K562 (cell line): ENCODE measurements at regions not wholly inside any gene's neighbourhood (a gene's known extent, or its start where the extent isn't known, plus 50 kb on each side); places are given as distances from the start of the nearest gene placed in this dataset.
A peak's percentile ranks its signal among the peaks of the same experiment; 100 is the strongest.
"Not testable (repeated sequence)": the region's sequence is repeated elsewhere in the genome, so short reads cannot be mapped to it uniquely, and the experiment has no call there.

Experiments
- ATAC-seq: fragments of 200-7000 bp; cut with Tn5 transposase; 3 replicates; pipeline ENCODE4 v1.9.1; 2020; ENCODE audit warnings: moderate library complexity
- BruUV-seq: library from RNA; stranded (reverse); fragments of 400-500 nt; replicated peaks from 2 replicates; lab custom pipeline; 2021; lab: Mats Ljungman, UMichigan
- CTCF ChIA-PET: fragments of 300-600 bp; formaldehyde crosslinking; extraction: SDS; loops from one replicate; lab custom pipeline; 2021; ENCODE audit warnings: low intra/inter-chr PET ratio; lab: Yijun Ruan, JAX
- POLR2A ChIA-PET: fragments of 300-600, 350-650 bp; sonication (Branson Sonifier 250); formaldehyde crosslinking; extraction: SDS; loops from one replicate; lab custom pipeline; 2021; ENCODE audit warnings: antibody characterized with exemption, inconsistent platforms; lab: Yijun Ruan, JAX
- DNase-seq, 4 experiments: peaks; one replicate each; pipeline versions ENCODE4 v3.0.0 to v3.0.0-alpha.2; 2011 to 2018; ENCODE audit warnings: low spot score in 3 of 4, mixed read lengths in 3 of 4; ENCODE audit errors: extremely low read depth in 1 of 4
- FAIRE-seq: peaks from 2 replicates; lab custom pipeline; 2011; peaks lifted over from hg19 to GRCh38; lab: Jason Lieb, UNC
- H2AFZ ChIP-seq: 2 replicates; pipeline ENCODE4 v1.6.0; 2011; ENCODE audit warnings: low read depth, low read length, control low read depth, inconsistent platforms
- H3K27ac ChIP-seq: fragments of 200-600 bp; 3 replicates; pipeline ENCODE4 v1.8.0; 2011; ENCODE audit warnings: low read depth, mild to moderate bottlenecking, control low read depth, inconsistent platforms, low read length, moderate library complexity, mixed read lengths; ENCODE audit errors: extremely low read depth
- H3K27me3 ChIP-seq, 2 experiments: fragments of 300-600 bp in 1 of 2; 2 replicates in 1 of 2; 3 replicates in 1 of 2; pipeline versions ENCODE4 v1.6.0 to v1.8.0; 2011; ENCODE audit warnings: inconsistent platforms in 2 of 2, low read length in 2 of 2, mild to moderate bottlenecking in 1 of 2, mixed read lengths in 1 of 2, moderate library complexity in 1 of 2; ENCODE audit not compliant: control insufficient read depth in 2 of 2, insufficient read depth in 2 of 2
- H3K36me3 ChIP-seq: fragments of 300-600 bp; 3 replicates; pipeline ENCODE4 v1.8.0; 2011; ENCODE audit warnings: mild to moderate bottlenecking, low read length, inconsistent platforms; ENCODE audit not compliant: control insufficient read depth, insufficient read depth
- H3K4me1 ChIP-seq, 2 experiments: fragments of 200-600 bp in 1 of 2; replicated peaks in 1 of 2; 2 replicates in 1 of 2; 3 replicates in 1 of 2; pipeline versions ENCODE4 v1.5.1 to v1.8.0; 2011; ENCODE audit warnings: inconsistent platforms in 2 of 2, low read length in 2 of 2, mild to moderate bottlenecking in 1 of 2, mixed read lengths in 1 of 2, moderate library complexity in 1 of 2; ENCODE audit not compliant: control insufficient read depth in 2 of 2, insufficient read depth in 2 of 2
- H3K4me2 ChIP-seq: 2 replicates; pipeline ENCODE4 v1.6.1; 2011; ENCODE audit warnings: low read length, control low read depth, inconsistent platforms, mixed read lengths; ENCODE audit not compliant: insufficient read depth
- H3K4me3 ChIP-seq: fragments of 200-600 bp; sonication (generic), shearing (Covaris generic); 2 replicates; pipeline ENCODE4 v1.5.1; 2016; ENCODE audit warnings: control low read depth, inconsistent platforms
- H3K79me2 ChIP-seq: fragments of 200-600 bp; 3 replicates; pipeline ENCODE4 v1.8.0; 2011; ENCODE audit warnings: low read length, inconsistent platforms; ENCODE audit not compliant: control insufficient read depth, insufficient read depth
- H3K9ac ChIP-seq, 2 experiments: 2 replicates each; pipeline versions ENCODE4 v1.6.0 to v1.6.1; 2011; ENCODE audit warnings: low read depth in 2 of 2, low read length in 2 of 2, control low read depth in 1 of 2, inconsistent platforms in 1 of 2, mild to moderate bottlenecking in 1 of 2, mixed read lengths in 1 of 2; ENCODE audit not compliant: insufficient read depth in 1 of 2
- H3K9me1 ChIP-seq: one replicate; pipeline ENCODE4 v1.6.0; 2011; ENCODE audit warnings: inconsistent platforms, mild to moderate bottlenecking, low read length, moderate library complexity; ENCODE audit not compliant: control insufficient read depth, insufficient read depth
- H3K9me3 ChIP-seq: replicated peaks from 2 replicates; pipeline ENCODE4 v1.5.1; 2011; ENCODE audit warnings: low read depth, low read length, inconsistent platforms; ENCODE audit not compliant: control insufficient read depth, insufficient read depth
- H4K20me1 ChIP-seq: replicated peaks from 2 replicates; pipeline ENCODE4 v1.6.1; 2011; ENCODE audit warnings: low read length, inconsistent platforms, mixed read lengths; ENCODE audit not compliant: control insufficient read depth, insufficient read depth
- ARID3A ChIP-seq: IDR thresholded peaks from 2 replicates; pipeline ENCODE4 v1.6.1; 2012; ENCODE audit warnings: low read depth, low read length, improper control_type of control experiment, borderline replicate concordance
- CBFA2T2 ChIP-seq: fragments of 450-650 bp; conservative IDR thresholded peaks from 2 replicates; pipeline ENCODE4 v1.6.1; 2017; ENCODE audit warnings: mild to moderate bottlenecking
- CTCF ChIP-seq, 3 experiments: IDR thresholded peaks in 2 of 3; conservative IDR thresholded peaks in 1 of 3; 2 replicates each; pipeline ENCODE4 v1.5.1; 2011 to 2012; ENCODE audit warnings: low read length in 3 of 3, mild to moderate bottlenecking in 3 of 3, control low read depth in 2 of 3, improper control_type of control experiment in 1 of 3, inconsistent platforms in 1 of 3, low read depth in 1 of 3, mixed read lengths in 1 of 3, moderate library complexity in 1 of 3; ENCODE audit not compliant: insufficient read depth in 2 of 3
- ELK3 ChIP-seq: fragments of 450-650 bp; formaldehyde crosslinking; IDR thresholded peaks from 2 replicates; pipeline ENCODE4 v1.4.0; 2020; ENCODE audit warnings: mild to moderate bottlenecking
- WGBS: fragments of 100-300 bp; shearing (Covaris generic); methylation state at CpG from one replicate; pipeline ENCODE4 v1.1.6; 2016; ENCODE audit warnings: low coverage, mixed read lengths; ENCODE audit not compliant: insufficient coverage; ENCODE audit errors: missing lambda C conversion rate; 5-methylcytosine and 5-hydroxymethylcytosine counted together
- in situ Hi-C: fragments of 300-500 bp; cut with MboI; formaldehyde crosslinking; loops from 4 replicates; pipeline ENCODE4 v1.15.0; 2018; ENCODE audit warnings: inconsistent platforms, mixed read lengths
- intact Hi-C: fragments of 100-400 bp; cut with micrococcal nuclease; formaldehyde crosslinking; loops from 2 replicates; pipeline ENCODE4 v1.14.2; 2022

- POLR2A ChIA-PET, ATAC-seq, H3K36me3 ChIP-seq, CTCF ChIA-PET, H3K27ac ChIP-seq, H3K4me1 ChIP-seq, H3K4me3 ChIP-seq, H3K4me2 ChIP-seq, in situ Hi-C loops, H3K9me3 ChIP-seq, H4K20me1 ChIP-seq, H3K9me1 ChIP-seq, FAIRE-seq, intact Hi-C loops, H3K9ac ChIP-seq, BruUV-seq, H3K27me3 ChIP-seq, DNase-seq, H2AFZ ChIP-seq, H3K79me2 ChIP-seq: not testable (repeated sequence)
- WGBS: 7% methylated on average over 7 of the region's 7 CpGs
These were observed 250.1 kb upstream of the DIO3 start for GRCh38 chr14:101311186-101311585.

GRCh38 chr14:101313268-101313667, 248.0 kb upstream of the DIO3 start:
- H3K36me3 ChIP-seq: no peaks in the 10 kb centered on the region
- intact Hi-C loops (no loop called here), in situ Hi-C loops (no loop called here)
- H4K20me1 ChIP-seq: no peaks in the 10 kb centered on the region
- ATAC-seq (peak; percentile 80), FAIRE-seq (no peak), DNase-seq (no peak)
- H3K4me3 ChIP-seq: no peak overlapping the region
- no peak overlapping the region for H2AFZ ChIP-seq
- H3K9me3 ChIP-seq: 0 out of 2 replicates have a peak, but pooled peaks cover 2% of the 10 kb centered on the region
- no peaks in the 10 kb centered on the region for H3K9me1 ChIP-seq
- TF ChIP-seq CBFA2T2: no peak
- TF ChIP-seq ARID3A: no peak
- peak; percentile 19 to 31 (median 21); a peak in 2 of 6 replicates for TF ChIP-seq CTCF (IDR thresholded peaks at IDR 0.05 in 2 of 3, conservative IDR thresholded peaks at IDR 0.05 in 1 of 3; ENCODE audit: insufficient read depth in 2 of 3, low read depth in 1 of 3, low read length in 3 of 3)
- TF ChIP-seq ELK3 (CRISPR knock-in tag): no peak
- H3K27ac ChIP-seq: no peak overlapping the region
- POLR2A ChIA-PET: no interaction called here
- no peak overlapping the region for H3K9ac ChIP-seq
- H3K27me3 ChIP-seq: no peaks in the 10 kb centered on the region
- 2% methylated on average over 6 of the region's 6 CpGs for WGBS
- no TSS peak for BruUV-seq
- CTCF ChIA-PET: no interaction called here
- no peaks in the 10 kb centered on the region; a peak in 1 of 5 replicates for H3K4me1 ChIP-seq
- no peaks in the 10 kb centered on the region for H3K79me2 ChIP-seq
- no peak overlapping the region for H3K4me2 ChIP-seq
